ENCODE measurements at regions not wholly inside any gene's neighbourhood (a gene's known extent, or its start where the extent isn't known, plus 50 kb on each side); places are given as distances from the start of the nearest gene placed in this dataset.
A peak's percentile ranks its signal among the peaks of the same experiment; 100 is the strongest.
"Not testable (repeated sequence)": the region's sequence is repeated elsewhere in the genome, so short reads cannot be mapped to it uniquely, and the experiment has no call there.

DNA sequence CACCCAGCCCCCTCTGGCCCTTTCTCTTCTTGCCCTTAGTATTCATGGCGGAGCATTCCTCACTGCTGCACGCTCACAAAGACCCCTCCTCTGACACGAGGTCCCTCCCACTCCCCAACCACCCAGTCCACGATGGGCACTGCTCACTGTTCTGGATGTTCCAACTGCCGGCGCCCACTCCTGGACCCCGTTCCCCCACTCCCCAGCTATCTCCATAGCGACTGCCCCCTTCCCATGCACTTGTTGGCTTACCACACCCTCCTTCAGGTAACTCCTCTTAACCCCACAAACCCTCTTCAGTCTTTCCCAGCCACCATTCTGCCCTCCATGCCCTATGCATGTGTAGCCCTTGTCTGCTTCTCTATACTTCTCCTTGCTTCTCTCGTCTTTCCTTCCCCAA is 961.5 kb upstream of the DEFB115 start:
- not testable (repeated sequence) for DNase-seq (ENCODE audit: low spot score)

DNA sequence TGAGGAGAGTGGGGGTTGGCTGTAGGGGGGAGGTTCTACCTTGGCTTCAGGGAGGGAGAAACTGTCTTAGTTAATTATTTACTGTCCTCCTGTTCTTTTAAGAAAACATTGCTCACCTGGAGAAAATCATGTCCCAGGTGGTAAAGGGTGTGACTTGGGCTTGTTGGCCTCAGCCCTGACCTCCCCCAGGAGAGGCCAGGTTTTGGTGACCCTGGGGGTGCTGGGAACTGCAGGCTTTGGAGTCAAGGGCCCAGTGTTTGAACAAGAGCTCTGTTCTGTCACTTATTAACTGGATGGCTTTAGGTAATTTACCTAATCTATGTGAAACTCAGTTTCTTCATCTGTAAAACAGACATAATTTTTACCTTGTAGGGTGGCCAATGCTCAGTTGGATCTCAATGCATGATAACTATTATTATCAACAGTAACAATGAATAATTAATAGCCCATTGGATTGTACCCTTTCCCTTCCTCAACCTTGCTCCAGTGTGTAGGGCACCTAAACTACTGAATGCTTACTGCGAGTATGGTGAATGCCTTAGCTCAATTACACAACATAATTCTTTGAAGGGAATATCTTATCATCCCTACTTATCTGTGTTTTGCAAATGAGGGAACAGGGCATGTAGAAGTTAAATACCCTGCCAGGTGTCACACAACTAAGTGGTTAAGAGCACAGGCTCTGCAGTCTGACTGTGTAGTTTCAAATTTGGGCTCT is 959.4 kb upstream of the DEFB115 start:
- DNase-seq (ENCODE audit: low spot score), result not testable (repeated sequence)

GRCh38 chr20:30300220-30300642 is 957.2 kb upstream of the DEFB115 start:
- not testable (repeated sequence) for DNase-seq (ENCODE audit: low spot score)

- DNase-seq (ENCODE audit: low spot score), result not testable (repeated sequence)
Observed at GRCh38 chr20:30302786-30303185, 954.7 kb upstream of the DEFB115 start.

GRCh38 chr20:30309938-30310337 is 947.5 kb upstream of the DEFB115 start:
- not testable (repeated sequence) for DNase-seq (ENCODE audit: low spot score)

- not testable (repeated sequence) for DNase-seq (ENCODE audit: low spot score)
Observed at GRCh38 chr20:30310385-30310784, 947.1 kb upstream of the DEFB115 start.

- not testable (repeated sequence) for DNase-seq (ENCODE audit: low spot score)
Observed at GRCh38 chr20:30312220-30312619, 945.2 kb upstream of the DEFB115 start.

- DNase-seq (ENCODE audit: low spot score), result not testable (repeated sequence)
Observed at GRCh38 chr20:30313660-30314059, 943.8 kb upstream of the DEFB115 start.

- DNase-seq (ENCODE audit: low spot score), result peak; percentile 10
Observed at GRCh38 chr20:30316063-30316462, 941.4 kb upstream of the DEFB115 start.

- not testable (repeated sequence) for DNase-seq (ENCODE audit: low spot score)
Observed at GRCh38 chr20:30316532-30317299, 940.7 kb upstream of the DEFB115 start.

- not testable (repeated sequence) for DNase-seq (ENCODE audit: low spot score)
Observed at GRCh38 chr20:30333744-30334143, 923.7 kb upstream of the DEFB115 start.

- not testable (repeated sequence) for DNase-seq (ENCODE audit: low spot score)
Observed at GRCh38 chr20:30337556-30337955, 919.9 kb upstream of the DEFB115 start.

GRCh38 chr20:30348932-30349331 is 908.5 kb upstream of the DEFB115 start:
- peak; percentile 2 for DNase-seq (ENCODE audit: low spot score)

GRCh38 chr20:30356854-30357467 is 900.5 kb upstream of the DEFB115 start:
- not testable (repeated sequence) for DNase-seq (ENCODE audit: low spot score)

DNA sequence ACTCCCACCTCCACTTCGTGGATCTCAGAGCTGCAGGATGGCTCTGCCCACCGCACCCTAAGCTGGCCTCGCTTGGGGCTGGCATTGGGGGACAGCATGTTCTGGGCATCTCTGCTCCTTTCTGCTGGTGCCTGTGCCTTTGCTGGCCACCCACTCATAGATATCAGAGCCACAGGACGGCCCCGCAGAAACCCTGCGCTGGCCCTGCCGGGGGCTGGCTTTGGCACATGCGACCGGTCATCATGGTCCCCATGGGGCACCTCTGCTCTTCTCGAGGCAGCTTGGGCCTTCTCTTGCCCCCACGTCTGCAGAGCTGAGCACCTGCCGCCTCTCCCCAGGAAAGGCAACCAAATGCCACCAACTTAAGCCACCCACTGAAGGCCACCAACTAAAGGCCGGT is 895.7 kb upstream of the DEFB115 start:
- not testable (repeated sequence) for DNase-seq (ENCODE audit: low spot score)

DNA sequence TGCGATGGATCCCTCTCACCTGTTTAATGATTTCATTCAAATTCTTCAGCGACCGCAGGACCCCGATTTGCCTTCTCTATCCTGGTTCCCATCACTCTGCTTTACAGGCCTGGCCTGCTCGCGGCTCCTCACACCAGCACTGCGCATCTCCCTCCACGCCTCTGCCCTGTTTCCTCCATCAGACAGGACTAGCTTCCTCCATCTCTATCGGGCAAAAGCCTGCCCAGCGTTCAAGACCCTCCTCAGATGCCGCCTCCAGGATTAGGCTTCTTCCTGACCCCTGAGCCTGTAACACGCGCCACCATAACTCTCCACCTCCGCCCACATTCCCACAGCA is 881.1 kb upstream of the DEFB115 start:
- not testable (repeated sequence) for DNase-seq (ENCODE audit: low spot score)

DNA sequence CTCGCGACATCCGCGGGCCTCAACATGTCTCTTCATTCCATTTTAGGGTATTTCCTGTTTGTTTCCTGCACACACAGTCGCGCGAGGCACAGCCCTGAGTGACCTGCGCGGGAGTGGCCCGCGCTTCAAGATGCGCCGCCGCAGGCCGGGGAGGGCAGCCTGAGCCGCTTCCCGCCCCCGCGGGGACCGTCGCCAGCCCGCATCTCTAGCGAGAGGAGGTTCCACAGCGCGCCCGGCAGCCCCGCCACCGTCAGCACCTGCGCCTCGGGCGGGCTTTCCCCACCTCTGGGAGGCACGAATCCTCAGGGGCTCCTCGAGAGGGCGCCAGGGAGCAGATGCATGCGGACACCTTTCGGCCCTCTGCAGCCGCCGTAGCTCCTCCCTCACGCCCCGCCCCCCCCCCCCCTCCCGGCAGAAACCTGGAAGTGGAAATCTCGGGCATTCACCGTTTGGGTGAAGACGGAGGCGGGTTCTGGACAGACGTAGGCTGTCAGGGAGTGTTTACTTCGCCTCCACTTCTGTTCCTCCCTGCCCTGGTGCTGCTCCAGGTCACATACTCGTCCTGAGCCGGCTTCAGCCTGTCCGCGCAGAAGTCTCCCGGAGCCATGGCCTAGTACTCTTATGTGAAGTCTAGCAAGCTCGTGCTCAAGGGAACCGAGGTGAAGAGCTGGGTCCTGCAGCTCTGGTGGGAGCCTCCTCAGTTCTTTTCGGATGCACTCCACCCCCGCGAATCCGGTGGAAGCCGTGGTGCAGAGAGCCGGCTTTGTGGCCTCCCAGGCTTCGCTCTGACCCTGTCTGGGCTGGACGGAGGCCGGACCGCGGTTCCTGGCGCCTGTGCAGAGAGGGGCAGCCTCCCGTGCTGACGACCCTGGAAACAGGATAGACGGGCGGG is 880.5 kb upstream of the DEFB115 start:
- DNase-seq (ENCODE audit: low spot score), result peak; percentile 77

DNA sequence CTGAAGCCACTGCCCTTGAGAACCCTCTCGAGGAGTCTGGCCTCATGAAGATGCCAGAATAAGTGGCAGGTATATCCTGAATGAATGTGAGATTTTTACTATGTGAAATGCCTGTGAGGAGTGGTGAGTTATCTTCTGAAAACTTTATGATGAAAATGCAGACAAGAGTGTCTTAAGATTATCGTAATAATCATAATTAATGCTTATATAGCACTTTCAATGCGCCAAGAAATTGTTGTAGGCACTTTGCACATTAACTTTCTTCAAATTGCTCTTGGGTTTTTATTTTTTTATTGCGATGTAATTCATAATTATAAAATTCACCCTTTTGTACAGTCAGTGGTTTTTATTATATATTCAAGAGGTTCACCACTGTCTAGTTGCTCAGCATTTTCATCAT is 879.1 kb upstream of the DEFB115 start:
- not testable (repeated sequence) for DNase-seq (ENCODE audit: low spot score)

DNA sequence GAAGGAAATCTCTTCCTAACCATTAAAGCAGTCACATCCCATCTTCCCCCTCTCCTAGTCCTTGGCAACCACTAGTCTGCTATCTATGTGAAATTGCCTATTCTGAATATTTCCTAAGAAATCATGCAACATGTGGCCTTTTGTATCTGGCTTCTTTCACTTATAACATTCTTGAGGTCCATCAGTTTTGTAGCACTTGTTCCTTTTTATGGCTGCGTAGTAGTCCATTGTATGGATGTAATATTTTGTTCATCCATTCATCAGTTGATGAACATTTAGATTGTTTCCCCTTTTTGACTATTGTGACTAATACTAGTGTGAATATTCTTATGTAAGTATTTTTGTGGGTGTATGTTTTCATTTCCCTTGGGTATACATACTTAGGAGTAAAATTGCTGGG is 878.7 kb upstream of the DEFB115 start:
- not testable (repeated sequence) for DNase-seq (ENCODE audit: low spot score)

- DNase-seq (ENCODE audit: low spot score), result not testable (repeated sequence)
Observed at GRCh38 chr20:30384841-30385240, 872.6 kb upstream of the DEFB115 start.

DNA sequence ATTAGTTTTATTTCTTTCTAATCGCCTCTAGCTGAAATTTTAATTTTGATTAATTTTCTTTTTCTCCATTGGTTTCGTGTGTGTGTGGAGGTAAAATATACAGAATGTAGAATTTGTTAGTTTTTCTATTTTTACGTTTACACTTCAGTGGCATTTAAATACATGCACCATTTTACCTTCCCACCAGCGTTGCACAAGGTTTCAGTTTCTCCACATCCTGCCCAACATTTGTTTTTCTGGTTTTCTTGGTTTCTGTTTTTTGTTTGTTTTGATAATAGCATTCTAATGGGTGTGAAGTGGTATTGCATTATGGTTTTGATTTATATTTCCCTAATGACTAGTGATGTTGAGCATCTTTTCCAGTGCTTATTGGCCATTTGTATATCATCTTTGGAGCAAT is 871.4 kb upstream of the DEFB115 start:
- not testable (repeated sequence) for DNase-seq (ENCODE audit: low spot score)

DNA sequence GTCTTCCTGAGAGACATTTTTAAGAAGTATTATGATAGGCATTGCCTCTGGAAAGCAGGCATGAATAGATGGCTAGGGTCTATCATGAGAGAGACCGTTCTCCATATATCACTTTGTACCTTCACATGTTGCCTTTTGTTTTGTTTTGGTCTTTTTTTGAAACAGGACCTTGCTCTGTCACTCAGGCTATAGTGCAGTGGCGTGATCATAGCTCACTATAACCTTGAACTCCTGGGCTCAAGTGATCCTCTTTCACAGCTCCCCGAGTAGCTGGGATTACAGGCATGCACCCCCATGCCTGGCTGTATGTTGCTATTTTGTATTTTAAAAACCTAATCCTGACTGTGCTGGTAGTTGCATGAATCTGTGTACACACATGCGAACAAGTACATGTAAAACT is 869.6 kb upstream of the DEFB115 start:
- DNase-seq (ENCODE audit: low spot score), result not testable (repeated sequence)
